Heart left ventricle (tissue), 13 donors: ENCODE measurements at regions not wholly inside any gene's neighbourhood (a gene's known extent, or its start where the extent isn't known, plus 50 kb on each side); places are given as distances from the start of the nearest gene placed in this dataset.

Experiments used
- CTCF ChIP-seq, 12 donors: fragments of 200-600 bp; sonication (generic) in 4 of 12; IDR thresholded peaks; one replicate each; pipeline versions ENCODE4 v1.5.0 to v1.8.0; 2018 to 2022; ENCODE audit warnings: antibody characterized with exemption in 12 of 12, mild to moderate bottlenecking in 5 of 12
- POLR2A ChIP-seq, 2 donors: fragments of 450-650 bp; IDR thresholded peaks; one replicate each; pipeline ENCODE4 v1.6.1; 2017; ENCODE audit warnings: antibody characterized with exemption in 2 of 2, mild to moderate bottlenecking in 2 of 2, moderate library complexity in 2 of 2
- donor health status: ischemic (EF 13 %, LVEDD 7.1; RV severe dilation, severe dysfunction).
- donor health status: DM: no; HTN: yes; CAD: no.
- donor health status: DM: no; HTN: no; CAD: no.
- donor health status: ischemic (EF 25% LVEDD 6.9; RV normal size, moderate dysfunction).
- donor health status: ischemic (EF 25% LVEDD 5.7; RV mildly dilated, moderate dysfunction).
- donor health status: ischemic (EF 35%, LVEDD 5.7; RV mildly dilated, moderate dysfunction).
- donor health status: nonischemic (EF 11% LVEDD 7.7; RV severe dilation, severe dysfunction).
- donor health status: DM: yes; HTN: yes; CAD: no.
- donor health status: PGD.
- donor health status: ischemic (EF 29% LVEDD 5.4; RV normal size, mild dysfunction).
- donor health status: nonischemic (EF 23%, LVEDD 6.1; RV moderate dilation, normal function).

GRCh38 chr6:1554476-1555310, 55.0 kb upstream of the FOXC1 start:
- peak; percentile 67 to 94 (median 80) for TF ChIP-seq CTCF (IDR thresholded peaks at IDR 0.05)
- TF ChIP-seq POLR2A (IDR thresholded peaks at IDR 0.05) = no peak
